Fibroblast of the aortic adventitia (primary cell): ENCODE measurements at regions not wholly inside any gene's neighbourhood (a gene's known extent, or its start where the extent isn't known, plus 50 kb on each side); places are given as distances from the start of the nearest gene placed in this dataset.
"Not testable (repeated sequence)": the region's sequence is repeated elsewhere in the genome, so short reads cannot be mapped to it uniquely, and the experiment has no call there.

ENCODE experiments used
- DNase-seq: peaks from one replicate; pipeline ENCODE4 v3.0.0-alpha.2; 2010; ENCODE audit warnings: low read depth
- H3K4me3 ChIP-seq: 2 replicates; pipeline ENCODE4 v1.5.1; 2011; ENCODE audit warnings: low read depth, mild to moderate bottlenecking, control low read depth, low read length, moderate library complexity
- TF ChIP-seq, protein P1 (sequence below): IDR thresholded peaks from 2 replicates; pipeline ENCODE4 v1.5.1; 2011; ENCODE audit warnings: mild to moderate bottlenecking, low read length, control low read depth, inconsistent platforms; ENCODE audit not compliant: insufficient read depth

GRCh38 chr11:41534861-41535260, 75.4 kb upstream of the LRRC4C start:
- DNase-seq, result no peak
- H3K4me3 ChIP-seq, result no peak overlapping the region
- TF ChIP-seq, protein P1, sequence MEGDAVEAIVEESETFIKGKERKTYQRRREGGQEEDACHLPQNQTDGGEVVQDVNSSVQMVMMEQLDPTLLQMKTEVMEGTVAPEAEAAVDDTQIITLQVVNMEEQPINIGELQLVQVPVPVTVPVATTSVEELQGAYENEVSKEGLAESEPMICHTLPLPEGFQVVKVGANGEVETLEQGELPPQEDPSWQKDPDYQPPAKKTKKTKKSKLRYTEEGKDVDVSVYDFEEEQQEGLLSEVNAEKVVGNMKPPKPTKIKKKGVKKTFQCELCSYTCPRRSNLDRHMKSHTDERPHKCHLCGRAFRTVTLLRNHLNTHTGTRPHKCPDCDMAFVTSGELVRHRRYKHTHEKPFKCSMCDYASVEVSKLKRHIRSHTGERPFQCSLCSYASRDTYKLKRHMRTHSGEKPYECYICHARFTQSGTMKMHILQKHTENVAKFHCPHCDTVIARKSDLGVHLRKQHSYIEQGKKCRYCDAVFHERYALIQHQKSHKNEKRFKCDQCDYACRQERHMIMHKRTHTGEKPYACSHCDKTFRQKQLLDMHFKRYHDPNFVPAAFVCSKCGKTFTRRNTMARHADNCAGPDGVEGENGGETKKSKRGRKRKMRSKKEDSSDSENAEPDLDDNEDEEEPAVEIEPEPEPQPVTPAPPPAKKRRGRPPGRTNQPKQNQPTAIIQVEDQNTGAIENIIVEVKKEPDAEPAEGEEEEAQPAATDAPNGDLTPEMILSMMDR, result no peak

- TF ChIP-seq, protein P1, result no peak
- H3K4me3 ChIP-seq, result no peak overlapping the region
- no peak for DNase-seq
These were observed 76.6 kb upstream of the LRRC4C start for GRCh38 chr11:41536021-41536568.

GRCh38 chr11:41544902-41545301, 85.5 kb upstream of the LRRC4C start:
- H3K4me3 ChIP-seq, DNase-seq: not testable (repeated sequence)

- TF ChIP-seq, protein P1, result no peak
- DNase-seq, result peak; percentile 17
- H3K4me3 ChIP-seq, result no peak overlapping the region
These were observed 119.1 kb upstream of the LRRC4C start for GRCh38 chr11:41578421-41579051.

DNA sequence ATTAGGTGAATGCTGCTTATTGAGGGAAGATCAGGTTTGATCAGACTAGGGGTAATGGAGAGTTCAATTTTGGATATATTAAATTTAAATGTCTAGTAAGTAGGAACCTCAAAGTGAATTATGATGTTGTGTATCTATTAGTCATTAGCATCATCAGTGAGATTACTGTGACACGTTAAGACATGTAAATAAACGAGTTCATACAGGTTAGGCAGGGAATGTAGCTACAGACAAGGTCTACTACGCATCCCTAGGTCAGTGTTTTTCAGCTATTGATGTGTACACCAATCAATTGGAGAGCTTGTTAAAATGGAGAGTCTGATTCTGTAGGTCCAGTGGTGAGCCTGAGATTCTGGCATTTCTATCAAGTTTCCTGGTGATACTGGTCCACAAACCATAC, 120.1 kb upstream of the LRRC4C start:
- TF ChIP-seq, protein P1, result no peak
- H3K4me3 ChIP-seq, result no peak overlapping the region
- no peak for DNase-seq

DNA sequence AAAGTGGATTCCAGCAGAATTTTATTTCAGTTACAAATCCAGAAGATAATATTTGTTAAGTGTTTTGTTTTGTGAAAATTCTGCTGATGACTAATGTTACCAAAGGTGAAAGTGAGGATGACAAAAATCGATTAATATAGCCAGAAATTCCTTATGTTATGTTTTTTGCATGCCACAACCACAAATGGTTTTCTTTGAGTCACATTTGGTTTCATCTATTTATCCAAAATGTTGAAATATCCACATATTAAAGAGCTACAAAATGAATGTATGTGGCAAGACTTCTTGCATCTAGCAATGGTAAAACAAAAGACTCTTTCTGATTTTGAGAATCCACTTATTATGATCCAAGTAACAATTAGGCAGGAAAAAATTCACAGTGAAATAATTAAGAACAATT, 150.1 kb upstream of the LRRC4C start:
- no peak for DNase-seq
- TF ChIP-seq, protein P1, result no peak
- no peak overlapping the region for H3K4me3 ChIP-seq

- TF ChIP-seq, protein P1, result peak; percentile 21
- DNase-seq, result peak; percentile 11
- H3K4me3 ChIP-seq, result no peak overlapping the region
These were observed 153.0 kb upstream of the LRRC4C start for GRCh38 chr11:41612415-41612814.
